ENCODE measurements at regions not wholly inside any gene's neighbourhood (a gene's known extent, or its start where the extent isn't known, plus 50 kb on each side); places are given as distances from the start of the nearest gene placed in this dataset.

DNA sequence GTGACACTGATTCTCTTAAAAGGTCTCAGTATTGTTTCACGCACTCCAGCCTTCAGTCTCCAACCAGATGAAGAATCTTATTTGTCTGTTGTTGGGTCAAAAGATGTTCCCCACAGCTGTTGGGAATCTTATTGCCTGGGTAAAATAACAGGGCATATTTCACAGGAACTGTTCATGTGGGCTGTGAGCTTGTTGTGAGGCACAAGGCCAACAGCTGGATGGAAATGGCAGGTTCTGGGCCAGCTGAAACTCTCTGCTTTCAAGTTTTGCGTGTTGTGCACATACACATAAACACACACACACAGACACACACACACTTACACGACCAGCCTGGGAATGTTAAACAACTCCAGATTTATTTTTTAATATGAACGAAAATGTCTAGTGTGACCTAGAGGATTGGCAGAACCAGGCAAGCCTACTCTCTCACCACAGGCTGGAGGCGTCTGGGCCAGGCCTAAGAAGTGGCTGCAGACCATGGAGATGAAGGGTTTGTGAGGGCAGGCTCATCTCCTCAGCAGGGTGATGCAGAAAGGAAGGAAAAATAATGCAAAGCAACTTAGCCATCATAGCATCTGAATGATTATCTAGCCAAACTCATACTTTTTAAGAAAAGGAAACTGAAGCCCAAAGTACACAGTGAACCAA lies 357.0 kb downstream of the TTLL7 start:
- no peaks in the 10 kb centered on the region for H3K27me3 Mint-ChIP-seq (ENCODE audit: low read depth)
- H3K9me3 Mint-ChIP-seq = peaks cover 5% of the 10 kb centered on the region
- H3K36me3 Mint-ChIP-seq = no peaks in the 10 kb centered on the region
- DNase-seq (ENCODE audit: low spot score) (no peak), ATAC-seq (no peak)
- ChIA-PET POLR2A (no interaction called here), CTCF (no interaction called here)
- TF ChIP-seq RORB (CRISPR knock-in tag; IDR thresholded peaks at IDR 0.05) (no peak), SMAD3 (CRISPR knock-in tag; IDR thresholded peaks at IDR 0.05; ENCODE audit: borderline replicate concordance) (no peak)
- H3K4me1 Mint-ChIP-seq = peaks cover 26% of the 10 kb centered on the region
- no peak overlapping the region for H3K27ac Mint-ChIP-seq
- no peak overlapping the region for H3K4me3 Mint-ChIP-seq

DNA sequence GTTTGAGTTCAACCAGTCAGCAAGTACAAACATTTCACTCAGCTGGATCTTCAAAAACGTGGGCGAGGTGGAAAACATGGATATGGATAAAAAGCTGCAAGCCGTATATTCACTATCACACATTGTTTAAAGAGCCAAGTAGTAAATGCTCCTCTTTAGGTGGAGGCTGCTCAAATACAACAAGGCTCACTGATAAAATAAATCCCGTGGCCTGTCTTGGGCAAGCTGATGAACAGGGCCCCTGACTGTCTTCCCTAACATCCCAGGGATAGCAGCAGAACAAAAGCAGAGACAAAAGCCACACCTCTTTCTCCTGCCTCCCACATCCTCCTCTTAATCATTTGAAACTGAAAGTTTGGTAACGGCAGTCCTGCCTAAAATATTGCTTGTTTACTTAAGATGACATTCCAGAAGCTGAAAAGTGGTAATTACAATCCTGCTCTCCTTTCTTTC lies 357.7 kb downstream of the TTLL7 start:
- H3K4me1 Mint-ChIP-seq = peaks cover 21% of the 10 kb centered on the region

DNA sequence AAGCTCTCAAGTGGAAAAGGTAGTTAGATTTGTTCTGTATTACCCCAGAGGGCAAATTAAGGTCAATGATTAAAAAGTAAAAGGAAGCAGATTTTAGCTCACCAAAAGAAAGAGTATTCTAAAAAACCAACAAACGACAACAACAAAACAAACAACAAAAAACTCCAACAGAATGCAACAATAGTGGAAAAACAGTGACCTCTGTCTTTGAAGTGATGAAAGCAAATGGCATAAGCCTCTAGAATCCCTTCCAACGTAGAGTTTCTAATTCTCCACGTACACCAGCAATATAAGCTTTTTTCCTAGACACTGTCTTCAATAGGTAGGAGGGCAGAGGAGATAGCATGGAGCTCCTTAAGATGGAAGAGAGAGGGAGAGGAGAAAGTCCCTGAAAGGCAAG lies 359.1 kb downstream of the TTLL7 start:
- Mint-ChIP-seq H3K9me3 (no peaks in the 10 kb centered on the region), H3K4me1 (peaks cover 21% of the 10 kb centered on the region), H3K27me3 (ENCODE audit: low read depth) (no peaks in the 10 kb centered on the region), H3K27ac (no peak overlapping the region), H3K4me3 (no peak overlapping the region), H3K36me3 (no peaks in the 10 kb centered on the region)
- ChIA-PET CTCF (no interaction called here), POLR2A (no interaction called here)
- ATAC-seq (no peak), DNase-seq (ENCODE audit: low spot score) (no peak)
- TF ChIP-seq TEAD4 (CRISPR knock-in tag; IDR thresholded peaks at IDR 0.05) (no peak), IRF2 (CRISPR knock-in tag; IDR thresholded peaks at IDR 0.05; ENCODE audit: borderline replicate concordance, low read depth) (no peak), ATF1 (CRISPR knock-in tag; IDR thresholded peaks at IDR 0.05) (no peak), FOXK1 (CRISPR knock-in tag; IDR thresholded peaks at IDR 0.05) (no peak), EMX1 (CRISPR knock-in tag; IDR thresholded peaks at IDR 0.05) (no peak), CREB1 (CRISPR knock-in tag; IDR thresholded peaks at IDR 0.05) (no peak), TEAD1 (CRISPR knock-in tag; IDR thresholded peaks at IDR 0.05) (no peak), ZNF423 (CRISPR knock-in tag; IDR thresholded peaks at IDR 0.05) (no peak), ZNF121 (CRISPR knock-in tag; IDR thresholded peaks at IDR 0.05) (no peak), ZNF317 (CRISPR knock-in tag; IDR thresholded peaks at IDR 0.05; ENCODE audit: borderline replicate concordance, low read depth) (no peak)
- TF ChIP-seq, protein P1, sequence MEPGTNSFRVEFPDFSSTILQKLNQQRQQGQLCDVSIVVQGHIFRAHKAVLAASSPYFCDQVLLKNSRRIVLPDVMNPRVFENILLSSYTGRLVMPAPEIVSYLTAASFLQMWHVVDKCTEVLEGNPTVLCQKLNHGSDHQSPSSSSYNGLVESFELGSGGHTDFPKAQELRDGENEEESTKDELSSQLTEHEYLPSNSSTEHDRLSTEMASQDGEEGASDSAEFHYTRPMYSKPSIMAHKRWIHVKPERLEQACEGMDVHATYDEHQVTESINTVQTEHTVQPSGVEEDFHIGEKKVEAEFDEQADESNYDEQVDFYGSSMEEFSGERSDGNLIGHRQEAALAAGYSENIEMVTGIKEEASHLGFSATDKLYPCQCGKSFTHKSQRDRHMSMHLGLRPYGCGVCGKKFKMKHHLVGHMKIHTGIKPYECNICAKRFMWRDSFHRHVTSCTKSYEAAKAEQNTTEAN (CRISPR knock-in tag; IDR thresholded peaks at IDR 0.05) = no peak
- TF ChIP-seq, protein P2, sequence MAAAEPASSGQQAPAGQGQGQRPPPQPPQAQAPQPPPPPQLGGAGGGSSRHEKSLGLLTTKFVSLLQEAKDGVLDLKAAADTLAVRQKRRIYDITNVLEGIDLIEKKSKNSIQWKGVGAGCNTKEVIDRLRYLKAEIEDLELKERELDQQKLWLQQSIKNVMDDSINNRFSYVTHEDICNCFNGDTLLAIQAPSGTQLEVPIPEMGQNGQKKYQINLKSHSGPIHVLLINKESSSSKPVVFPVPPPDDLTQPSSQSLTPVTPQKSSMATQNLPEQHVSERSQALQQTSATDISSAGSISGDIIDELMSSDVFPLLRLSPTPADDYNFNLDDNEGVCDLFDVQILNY (CRISPR knock-in tag; IDR thresholded peaks at IDR 0.05) = no peak
- TF ChIP-seq, protein P3, sequence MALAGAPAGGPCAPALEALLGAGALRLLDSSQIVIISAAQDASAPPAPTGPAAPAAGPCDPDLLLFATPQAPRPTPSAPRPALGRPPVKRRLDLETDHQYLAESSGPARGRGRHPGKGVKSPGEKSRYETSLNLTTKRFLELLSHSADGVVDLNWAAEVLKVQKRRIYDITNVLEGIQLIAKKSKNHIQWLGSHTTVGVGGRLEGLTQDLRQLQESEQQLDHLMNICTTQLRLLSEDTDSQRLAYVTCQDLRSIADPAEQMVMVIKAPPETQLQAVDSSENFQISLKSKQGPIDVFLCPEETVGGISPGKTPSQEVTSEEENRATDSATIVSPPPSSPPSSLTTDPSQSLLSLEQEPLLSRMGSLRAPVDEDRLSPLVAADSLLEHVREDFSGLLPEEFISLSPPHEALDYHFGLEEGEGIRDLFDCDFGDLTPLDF (CRISPR knock-in tag; IDR thresholded peaks at IDR 0.05) = no peak
- TF ChIP-seq, protein P4, sequence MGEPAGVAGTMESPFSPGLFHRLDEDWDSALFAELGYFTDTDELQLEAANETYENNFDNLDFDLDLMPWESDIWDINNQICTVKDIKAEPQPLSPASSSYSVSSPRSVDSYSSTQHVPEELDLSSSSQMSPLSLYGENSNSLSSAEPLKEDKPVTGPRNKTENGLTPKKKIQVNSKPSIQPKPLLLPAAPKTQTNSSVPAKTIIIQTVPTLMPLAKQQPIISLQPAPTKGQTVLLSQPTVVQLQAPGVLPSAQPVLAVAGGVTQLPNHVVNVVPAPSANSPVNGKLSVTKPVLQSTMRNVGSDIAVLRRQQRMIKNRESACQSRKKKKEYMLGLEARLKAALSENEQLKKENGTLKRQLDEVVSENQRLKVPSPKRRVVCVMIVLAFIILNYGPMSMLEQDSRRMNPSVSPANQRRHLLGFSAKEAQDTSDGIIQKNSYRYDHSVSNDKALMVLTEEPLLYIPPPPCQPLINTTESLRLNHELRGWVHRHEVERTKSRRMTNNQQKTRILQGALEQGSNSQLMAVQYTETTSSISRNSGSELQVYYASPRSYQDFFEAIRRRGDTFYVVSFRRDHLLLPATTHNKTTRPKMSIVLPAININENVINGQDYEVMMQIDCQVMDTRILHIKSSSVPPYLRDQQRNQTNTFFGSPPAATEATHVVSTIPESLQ (CRISPR knock-in tag; IDR thresholded peaks at IDR 0.05) = no peak
- TF ChIP-seq, protein P5, sequence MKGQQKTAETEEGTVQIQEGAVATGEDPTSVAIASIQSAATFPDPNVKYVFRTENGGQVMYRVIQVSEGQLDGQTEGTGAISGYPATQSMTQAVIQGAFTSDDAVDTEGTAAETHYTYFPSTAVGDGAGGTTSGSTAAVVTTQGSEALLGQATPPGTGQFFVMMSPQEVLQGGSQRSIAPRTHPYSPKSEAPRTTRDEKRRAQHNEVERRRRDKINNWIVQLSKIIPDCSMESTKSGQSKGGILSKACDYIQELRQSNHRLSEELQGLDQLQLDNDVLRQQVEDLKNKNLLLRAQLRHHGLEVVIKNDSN (CRISPR knock-in tag; IDR thresholded peaks at IDR 0.05) = no peak
- TF ChIP-seq, protein P6, sequence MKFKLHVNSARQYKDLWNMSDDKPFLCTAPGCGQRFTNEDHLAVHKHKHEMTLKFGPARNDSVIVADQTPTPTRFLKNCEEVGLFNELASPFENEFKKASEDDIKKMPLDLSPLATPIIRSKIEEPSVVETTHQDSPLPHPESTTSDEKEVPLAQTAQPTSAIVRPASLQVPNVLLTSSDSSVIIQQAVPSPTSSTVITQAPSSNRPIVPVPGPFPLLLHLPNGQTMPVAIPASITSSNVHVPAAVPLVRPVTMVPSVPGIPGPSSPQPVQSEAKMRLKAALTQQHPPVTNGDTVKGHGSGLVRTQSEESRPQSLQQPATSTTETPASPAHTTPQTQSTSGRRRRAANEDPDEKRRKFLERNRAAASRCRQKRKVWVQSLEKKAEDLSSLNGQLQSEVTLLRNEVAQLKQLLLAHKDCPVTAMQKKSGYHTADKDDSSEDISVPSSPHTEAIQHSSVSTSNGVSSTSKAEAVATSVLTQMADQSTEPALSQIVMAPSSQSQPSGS (CRISPR knock-in tag; IDR thresholded peaks at IDR 0.05; ENCODE audit: borderline replicate concordance, low read depth) = no peak

More for the DNA sequence above, 357.7 kb downstream of the TTLL7 start:
- no peak for TF ChIP-seq TP53 (CRISPR knock-in tag; IDR thresholded peaks at IDR 0.05)
- TF ChIP-seq, protein P7, sequence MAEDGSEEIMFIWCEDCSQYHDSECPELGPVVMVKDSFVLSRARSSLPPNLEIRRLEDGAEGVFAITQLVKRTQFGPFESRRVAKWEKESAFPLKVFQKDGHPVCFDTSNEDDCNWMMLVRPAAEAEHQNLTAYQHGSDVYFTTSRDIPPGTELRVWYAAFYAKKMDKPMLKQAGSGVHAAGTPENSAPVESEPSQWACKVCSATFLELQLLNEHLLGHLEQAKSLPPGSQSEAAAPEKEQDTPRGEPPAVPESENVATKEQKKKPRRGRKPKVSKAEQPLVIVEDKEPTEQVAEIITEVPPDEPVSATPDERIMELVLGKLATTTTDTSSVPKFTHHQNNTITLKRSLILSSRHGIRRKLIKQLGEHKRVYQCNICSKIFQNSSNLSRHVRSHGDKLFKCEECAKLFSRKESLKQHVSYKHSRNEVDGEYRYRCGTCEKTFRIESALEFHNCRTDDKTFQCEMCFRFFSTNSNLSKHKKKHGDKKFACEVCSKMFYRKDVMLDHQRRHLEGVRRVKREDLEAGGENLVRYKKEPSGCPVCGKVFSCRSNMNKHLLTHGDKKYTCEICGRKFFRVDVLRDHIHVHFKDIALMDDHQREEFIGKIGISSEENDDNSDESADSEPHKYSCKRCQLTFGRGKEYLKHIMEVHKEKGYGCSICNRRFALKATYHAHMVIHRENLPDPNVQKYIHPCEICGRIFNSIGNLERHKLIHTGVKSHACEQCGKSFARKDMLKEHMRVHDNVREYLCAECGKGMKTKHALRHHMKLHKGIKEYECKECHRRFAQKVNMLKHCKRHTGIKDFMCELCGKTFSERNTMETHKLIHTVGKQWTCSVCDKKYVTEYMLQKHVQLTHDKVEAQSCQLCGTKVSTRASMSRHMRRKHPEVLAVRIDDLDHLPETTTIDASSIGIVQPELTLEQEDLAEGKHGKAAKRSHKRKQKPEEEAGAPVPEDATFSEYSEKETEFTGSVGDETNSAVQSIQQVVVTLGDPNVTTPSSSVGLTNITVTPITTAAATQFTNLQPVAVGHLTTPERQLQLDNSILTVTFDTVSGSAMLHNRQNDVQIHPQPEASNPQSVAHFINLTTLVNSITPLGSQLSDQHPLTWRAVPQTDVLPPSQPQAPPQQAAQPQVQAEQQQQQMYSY (CRISPR knock-in tag; IDR thresholded peaks at IDR 0.05) = peak; percentile 79
- peak; percentile 84 for ATAC-seq
- Mint-ChIP-seq H3K27me3 (ENCODE audit: low read depth) (no peaks in the 10 kb centered on the region), H3K36me3 (no peaks in the 10 kb centered on the region), H3K4me3 (no peak overlapping the region), H3K9me3 (no peaks in the 10 kb centered on the region), H3K27ac (no peak overlapping the region; the same call in 1 of the 2 replicates)
- no peak for DNase-seq (ENCODE audit: low spot score)
- POLR2A ChIA-PET = no interaction called here
- CTCF ChIA-PET = no interaction called here
